ENCODE measurements at regions not wholly inside any gene's neighbourhood (a gene's known extent, or its start where the extent isn't known, plus 50 kb on each side); places are given as distances from the start of the nearest gene placed in this dataset.
"Not testable (repeated sequence)": the region's sequence is repeated elsewhere in the genome, so short reads cannot be mapped to it uniquely, and the experiment has no call there.

GRCh38 chr1:19024532-19024931, 68.1 kb upstream of the IFFO2 start:
- no peak for DNase-seq

GRCh38 chr1:19023787-19024186, 67.3 kb upstream of the IFFO2 start:
- no peak for DNase-seq

GRCh38 chr1:19021845-19022244, 65.4 kb upstream of the IFFO2 start:
- DNase-seq, result no peak

GRCh38 chr1:19019288-19019687, 62.8 kb upstream of the IFFO2 start:
- DNase-seq, result not testable (repeated sequence)

GRCh38 chr1:19015476-19015875, 59.0 kb upstream of the IFFO2 start:
- DNase-seq, result no peak

- DNase-seq, result no peak
These were observed 58.3 kb upstream of the IFFO2 start for GRCh38 chr1:19014765-19015164.

- no peak for DNase-seq
These were observed 57.5 kb upstream of the IFFO2 start for GRCh38 chr1:19013826-19014548.

GRCh38 chr1:19011845-19012231, 55.4 kb upstream of the IFFO2 start:
- DNase-seq, result no peak

- DNase-seq, result peak; percentile 93
These were observed 54.7 kb upstream of the IFFO2 start for GRCh38 chr1:19010995-19011844.

- DNase-seq, result no peak
These were observed 54.0 kb upstream of the IFFO2 start for GRCh38 chr1:19010503-19010902.

- DNase-seq, result no peak
These were observed 53.4 kb upstream of the IFFO2 start for GRCh38 chr1:19009882-19010321.

- no peak for DNase-seq
These were observed 52.8 kb upstream of the IFFO2 start for GRCh38 chr1:19009126-19009881.

- no peak for DNase-seq
These were observed 51.3 kb upstream of the IFFO2 start for GRCh38 chr1:19007491-19008441.

GRCh38 chr1:19006837-19007271, 50.4 kb upstream of the IFFO2 start:
- no peak for DNase-seq

Data from activated CD4-positive, alpha-beta T cell treated with anti-CD3 and anti-CD28 coated beads, Interleukin-2, amount 50 U/mL, for 16 hours (primary cell).